Hepatocyte (in vitro differentiated cells): ENCODE measurements at regions not wholly inside any gene's neighbourhood (a gene's known extent, or its start where the extent isn't known, plus 50 kb on each side); places are given as distances from the start of the nearest gene placed in this dataset.

ENCODE experiments used
- EZH2phosphoT487 ChIP-seq: fragments of 200-600 bp; sonication (generic); IDR thresholded peaks from one replicate; pipeline ENCODE4 v1.6.1; 2018; ENCODE audit warnings: antibody characterized with exemption, mild to moderate bottlenecking, low read depth, moderate library complexity; ENCODE audit not compliant: unreplicated experiment, severe bottlenecking
- TF ChIP-seq, protein P1 (sequence below): fragments of 200-600 bp; sonication (generic); IDR thresholded peaks from 2 replicates; pipeline ENCODE4 v1.5.1; 2016; ENCODE audit warnings: antibody characterized with exemption, mild to moderate bottlenecking; ENCODE audit not compliant: poor library complexity

DNA sequence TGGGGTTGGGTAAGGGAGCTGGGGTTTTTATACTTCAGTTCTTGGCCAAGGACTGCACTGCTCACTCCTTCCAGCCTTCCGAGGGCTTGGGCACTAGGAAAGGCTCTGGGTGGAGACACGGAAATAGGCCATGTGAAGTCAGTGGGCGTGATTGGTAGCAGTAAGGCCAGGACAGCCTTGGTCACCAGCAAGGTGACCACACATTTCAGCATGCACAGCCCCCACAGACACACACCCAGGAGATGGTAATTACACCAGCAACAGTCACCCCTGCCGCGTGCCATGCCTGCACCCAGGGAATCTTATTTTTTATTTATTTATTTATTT lies 252.5 kb downstream of the SEC14L1 start:
- TF ChIP-seq, protein P1, sequence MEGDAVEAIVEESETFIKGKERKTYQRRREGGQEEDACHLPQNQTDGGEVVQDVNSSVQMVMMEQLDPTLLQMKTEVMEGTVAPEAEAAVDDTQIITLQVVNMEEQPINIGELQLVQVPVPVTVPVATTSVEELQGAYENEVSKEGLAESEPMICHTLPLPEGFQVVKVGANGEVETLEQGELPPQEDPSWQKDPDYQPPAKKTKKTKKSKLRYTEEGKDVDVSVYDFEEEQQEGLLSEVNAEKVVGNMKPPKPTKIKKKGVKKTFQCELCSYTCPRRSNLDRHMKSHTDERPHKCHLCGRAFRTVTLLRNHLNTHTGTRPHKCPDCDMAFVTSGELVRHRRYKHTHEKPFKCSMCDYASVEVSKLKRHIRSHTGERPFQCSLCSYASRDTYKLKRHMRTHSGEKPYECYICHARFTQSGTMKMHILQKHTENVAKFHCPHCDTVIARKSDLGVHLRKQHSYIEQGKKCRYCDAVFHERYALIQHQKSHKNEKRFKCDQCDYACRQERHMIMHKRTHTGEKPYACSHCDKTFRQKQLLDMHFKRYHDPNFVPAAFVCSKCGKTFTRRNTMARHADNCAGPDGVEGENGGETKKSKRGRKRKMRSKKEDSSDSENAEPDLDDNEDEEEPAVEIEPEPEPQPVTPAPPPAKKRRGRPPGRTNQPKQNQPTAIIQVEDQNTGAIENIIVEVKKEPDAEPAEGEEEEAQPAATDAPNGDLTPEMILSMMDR = no peak
- no peak for TF ChIP-seq EZH2phosphoT487
